Glutamatergic neuron (in vitro differentiated cells): ENCODE measurements at regions not wholly inside any gene's neighbourhood (a gene's known extent, or its start where the extent isn't known, plus 50 kb on each side); places are given as distances from the start of the nearest gene placed in this dataset. TPM values are rescaled to one million over a fixed set of nuclear protein-coding genes. Genes with fewer than 3 reads are reported as not detected.
"Not testable (repeated sequence)": the region's sequence is repeated elsewhere in the genome, so short reads cannot be mapped to it uniquely, and the experiment has no call there.

Experiments used
- DNase-seq: peaks from one replicate; pipeline ENCODE4 v3.0.0; 2022
- H3K27ac Mint-ChIP-seq: one replicate; pipeline ENCODE4 v1.8.0; 2020; ENCODE audit warnings: mild to moderate bottlenecking, mixed read lengths, inconsistent platforms; ENCODE audit not compliant: unreplicated experiment
- H3K27me3 Mint-ChIP-seq: one replicate; pipeline ENCODE4 v1.8.0; 2020; ENCODE audit warnings: mild to moderate bottlenecking, moderate library complexity, mixed read lengths, inconsistent platforms; ENCODE audit not compliant: unreplicated experiment
- H3K36me3 Mint-ChIP-seq: one replicate; pipeline ENCODE4 v1.8.0; 2020; ENCODE audit warnings: mild to moderate bottlenecking, mixed read lengths, inconsistent platforms; ENCODE audit not compliant: unreplicated experiment
- H3K4me1 Mint-ChIP-seq: one replicate; pipeline ENCODE4 v1.8.0; 2020; ENCODE audit warnings: mild to moderate bottlenecking, low read depth, mixed read lengths, inconsistent platforms; ENCODE audit not compliant: unreplicated experiment
- H3K4me3 Mint-ChIP-seq: one replicate; pipeline ENCODE4 v1.8.0; 2020; ENCODE audit warnings: mild to moderate bottlenecking, mixed read lengths, inconsistent platforms; ENCODE audit not compliant: unreplicated experiment
- H3K9me3 Mint-ChIP-seq: one replicate; pipeline ENCODE4 v1.8.0; 2020; ENCODE audit warnings: mild to moderate bottlenecking, moderate library complexity, mixed read lengths, inconsistent platforms; ENCODE audit not compliant: unreplicated experiment
- microRNA-seq: library from miRNA; unstranded; fragments of <30 nt; microRNA quantifications from one replicate; pipeline ENCODE4, GENCODE V29; 2020; ENCODE audit not compliant: unreplicated experiment

- not testable (repeated sequence) for H3K4me1 Mint-ChIP-seq, H3K27me3 Mint-ChIP-seq, H3K36me3 Mint-ChIP-seq, H3K4me3 Mint-ChIP-seq, H3K9me3 Mint-ChIP-seq, H3K27ac Mint-ChIP-seq
- DNase-seq = peak; percentile 25
These were observed 441.3 kb downstream of the OR4F29 start for GRCh38 chr1:9941-10717.

Small RNA genes lying in the stretch of these regions (microRNA-seq; reads per million reads assigned to microRNA genes)
- gene MIR6859-1 (not detected), gene MIR6859-2 (not detected)
